ENCODE measurements at regions not wholly inside any gene's neighbourhood (a gene's known extent, or its start where the extent isn't known, plus 50 kb on each side); places are given as distances from the start of the nearest gene placed in this dataset.
"Not testable (repeated sequence)": the region's sequence is repeated elsewhere in the genome, so short reads cannot be mapped to it uniquely, and the experiment has no call there.

DNA sequence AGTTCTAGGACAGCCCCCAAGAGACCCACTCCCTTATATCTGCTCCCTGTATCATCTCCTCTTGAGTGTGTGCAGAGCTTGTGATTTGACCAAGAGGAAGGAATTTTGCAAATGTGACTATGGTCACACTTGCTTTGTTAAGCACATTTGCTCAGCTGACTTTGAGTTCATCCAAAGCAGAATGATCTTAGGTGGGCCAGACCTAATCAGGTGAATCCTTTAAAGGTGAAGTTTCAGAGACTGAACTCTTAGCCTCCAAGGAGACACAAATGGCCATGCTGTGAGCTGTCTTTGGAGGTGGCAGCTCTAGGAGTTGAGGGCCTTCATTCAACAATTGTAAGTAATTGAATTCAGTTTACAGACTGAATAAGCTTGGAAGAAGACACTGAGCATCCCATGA lies 115.4 kb upstream of the KRTAP5-11 start:
- TF ChIP-seq, protein P1, sequence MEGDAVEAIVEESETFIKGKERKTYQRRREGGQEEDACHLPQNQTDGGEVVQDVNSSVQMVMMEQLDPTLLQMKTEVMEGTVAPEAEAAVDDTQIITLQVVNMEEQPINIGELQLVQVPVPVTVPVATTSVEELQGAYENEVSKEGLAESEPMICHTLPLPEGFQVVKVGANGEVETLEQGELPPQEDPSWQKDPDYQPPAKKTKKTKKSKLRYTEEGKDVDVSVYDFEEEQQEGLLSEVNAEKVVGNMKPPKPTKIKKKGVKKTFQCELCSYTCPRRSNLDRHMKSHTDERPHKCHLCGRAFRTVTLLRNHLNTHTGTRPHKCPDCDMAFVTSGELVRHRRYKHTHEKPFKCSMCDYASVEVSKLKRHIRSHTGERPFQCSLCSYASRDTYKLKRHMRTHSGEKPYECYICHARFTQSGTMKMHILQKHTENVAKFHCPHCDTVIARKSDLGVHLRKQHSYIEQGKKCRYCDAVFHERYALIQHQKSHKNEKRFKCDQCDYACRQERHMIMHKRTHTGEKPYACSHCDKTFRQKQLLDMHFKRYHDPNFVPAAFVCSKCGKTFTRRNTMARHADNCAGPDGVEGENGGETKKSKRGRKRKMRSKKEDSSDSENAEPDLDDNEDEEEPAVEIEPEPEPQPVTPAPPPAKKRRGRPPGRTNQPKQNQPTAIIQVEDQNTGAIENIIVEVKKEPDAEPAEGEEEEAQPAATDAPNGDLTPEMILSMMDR (IDR thresholded peaks at IDR 0.05 in 4 of 5, conservative IDR thresholded peaks at IDR 0.05 in 1 of 5): not testable (repeated sequence)
- TF ChIP-seq POLR2A (IDR thresholded peaks at IDR 0.05): not testable (repeated sequence)

Measured in gastrocnemius medialis (tissue), 4 donors.